Karpas-422 (cell line): ENCODE measurements at regions not wholly inside any gene's neighbourhood (a gene's known extent, or its start where the extent isn't known, plus 50 kb on each side); places are given as distances from the start of the nearest gene placed in this dataset.

Experiments used
- DNase-seq: peaks from one replicate; pipeline ENCODE4 v3.0.0-alpha.2; 2015
- H2AFZ ChIP-seq: fragments of 200-600 bp; sonication (generic); 2 replicates; pipeline ENCODE4 v1.6.1; 2014; ENCODE audit warnings: antibody characterized with exemption, low read length, mixed read lengths
- H3K27ac ChIP-seq: fragments of 200-600 bp; sonication (generic); 2 replicates; pipeline ENCODE4 v1.5.1; 2014; ENCODE audit warnings: mild to moderate bottlenecking, low read length, moderate library complexity
- H3K27me3 ChIP-seq: fragments of 200-600 bp; sonication (generic); 2 replicates; pipeline ENCODE4 v1.6.1; 2014; ENCODE audit warnings: low read length, mixed read lengths
- H3K36me3 ChIP-seq: fragments of 200-600 bp; sonication (generic); 2 replicates; pipeline ENCODE4 v1.6.1; 2014; ENCODE audit warnings: low read length, mixed read lengths; ENCODE audit not compliant: insufficient read depth
- H3K4me1 ChIP-seq: fragments of 200-600 bp; sonication (generic); 2 replicates; pipeline ENCODE4 v1.6.1; 2014; ENCODE audit warnings: mild to moderate bottlenecking, low read length, mixed read lengths
- H3K4me2 ChIP-seq: fragments of 200-600 bp; sonication (generic); 2 replicates; pipeline ENCODE4 v1.6.1; 2014; ENCODE audit warnings: low read length, low read depth, mild to moderate bottlenecking; ENCODE audit not compliant: poor library complexity, severe bottlenecking
- H3K4me3 ChIP-seq: fragments of 200-600 bp; sonication (generic); 2 replicates; pipeline ENCODE4 v1.5.1; 2014; ENCODE audit warnings: mild to moderate bottlenecking, antibody characterized with exemption, low read length, mixed read lengths
- H3K79me2 ChIP-seq: fragments of 200-600 bp; sonication (generic); 2 replicates; pipeline ENCODE4 v1.6.1; 2014; ENCODE audit warnings: mild to moderate bottlenecking, low read length, mixed read lengths
- H3K9ac ChIP-seq: fragments of 200-600 bp; sonication (generic); 2 replicates; pipeline ENCODE4 v1.6.0; 2014; ENCODE audit warnings: low read length
- H3K9me2 ChIP-seq: fragments of 200-600 bp; sonication (generic), shearing (Covaris generic); replicated peaks from 2 replicates; pipeline ENCODE4 v1.6.0; 2014; ENCODE audit warnings: mild to moderate bottlenecking, low read length, moderate library complexity; ENCODE audit not compliant: insufficient read depth
- H3K9me3 ChIP-seq: fragments of 300-700, 200-600 bp; sonication (generic); 2 replicates; pipeline ENCODE4 v1.6.1; 2014; ENCODE audit warnings: low read length, mixed read lengths
- H4K20me1 ChIP-seq: fragments of 200-600 bp; sonication (generic); 2 replicates; pipeline ENCODE4 v1.6.1; 2014; ENCODE audit warnings: mild to moderate bottlenecking, antibody characterized with exemption, low read length, low read depth; ENCODE audit not compliant: insufficient read depth

DNA sequence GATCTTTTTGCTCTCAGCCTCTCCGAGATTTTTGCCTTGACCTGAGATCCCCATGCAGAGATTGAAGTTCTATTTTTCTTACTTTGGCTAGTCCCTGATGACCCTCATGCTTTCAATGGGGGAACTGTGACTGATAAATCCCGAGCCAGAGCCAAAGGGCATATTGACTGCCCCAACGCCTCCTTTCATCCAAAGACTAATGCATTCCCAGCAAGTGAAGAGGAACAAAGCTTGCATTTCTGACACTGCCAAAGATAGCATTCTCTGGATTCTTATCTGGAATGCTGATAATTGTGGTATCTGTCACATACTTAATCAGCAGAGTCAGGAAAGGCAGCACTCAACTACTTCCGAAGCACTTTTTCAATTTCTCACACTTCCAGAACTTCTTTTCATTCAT is 152.3 kb upstream of the EGLN3 start:
- Histone ChIP-seq H3K79me2 (no peaks in the 10 kb centered on the region), H2AFZ (no peak overlapping the region), H3K27ac (no peak overlapping the region), H3K9ac (no peak overlapping the region), H3K4me2 (no peak overlapping the region), H3K36me3 (no peaks in the 10 kb centered on the region), H3K4me3 (no peak overlapping the region), H4K20me1 (no peaks in the 10 kb centered on the region), H3K27me3 (no peaks in the 10 kb centered on the region), H3K4me1 (no peaks in the 10 kb centered on the region), H3K9me3 (no peaks in the 10 kb centered on the region), H3K9me2 (no peaks in the 10 kb centered on the region)
- no peak for DNase-seq

DNA sequence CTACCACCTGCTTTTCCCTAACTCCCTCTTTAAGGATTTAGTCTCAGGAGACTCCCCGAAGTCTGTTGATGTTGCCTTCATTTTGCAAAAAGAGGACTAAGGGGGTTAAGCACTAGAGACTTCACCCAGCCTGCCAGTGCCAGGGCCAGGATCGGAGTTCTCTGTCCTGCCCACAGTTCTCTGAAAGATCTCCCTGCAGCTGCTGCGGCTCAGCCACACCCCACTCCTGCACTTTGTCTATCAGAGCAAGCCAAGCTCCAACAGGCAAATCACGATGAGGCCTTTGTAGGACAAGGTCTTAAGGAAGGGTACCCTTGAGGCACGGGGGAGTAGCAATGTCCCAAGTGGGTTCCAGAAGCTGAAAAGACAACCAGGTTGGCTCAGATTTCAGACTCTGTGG is 148.8 kb upstream of the EGLN3 start:
- Histone ChIP-seq H3K36me3 (no peaks in the 10 kb centered on the region), H3K27ac (no peak overlapping the region), H4K20me1 (no peaks in the 10 kb centered on the region), H3K4me3 (no peak overlapping the region), H3K79me2 (no peaks in the 10 kb centered on the region), H3K9me2 (no peaks in the 10 kb centered on the region), H2AFZ (no peak overlapping the region), H3K9me3 (no peaks in the 10 kb centered on the region), H3K4me1 (no peaks in the 10 kb centered on the region), H3K4me2 (no peak overlapping the region), H3K9ac (no peak overlapping the region), H3K27me3 (no peaks in the 10 kb centered on the region)
- no peak for DNase-seq

DNA sequence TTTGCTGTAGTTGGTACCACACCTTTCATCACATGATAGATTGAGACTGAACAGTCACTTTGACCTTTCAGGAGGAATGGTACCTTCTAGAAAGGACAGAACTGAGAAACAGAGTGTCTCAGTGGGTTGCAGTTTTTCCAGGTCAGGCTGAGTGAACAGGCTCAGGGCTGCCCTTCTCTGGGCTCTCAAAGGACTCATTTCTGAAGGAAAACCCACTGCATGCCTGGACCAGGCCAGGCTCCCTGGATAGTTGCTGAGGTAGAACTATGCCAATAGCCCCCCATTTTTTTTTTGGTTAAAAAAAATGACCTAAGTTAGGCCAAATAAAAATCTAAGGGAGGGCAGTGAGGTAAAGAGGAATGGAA is 148.1 kb upstream of the EGLN3 start:
- Histone ChIP-seq H3K79me2 (no peaks in the 10 kb centered on the region), H3K9me2 (no peaks in the 10 kb centered on the region), H3K9ac (no peak overlapping the region), H3K27ac (no peak overlapping the region), H3K4me3 (no peak overlapping the region), H3K4me1 (no peaks in the 10 kb centered on the region), H3K9me3 (no peaks in the 10 kb centered on the region), H2AFZ (no peak overlapping the region), H3K36me3 (no peaks in the 10 kb centered on the region), H3K4me2 (no peak overlapping the region), H4K20me1 (no peaks in the 10 kb centered on the region), H3K27me3 (no peaks in the 10 kb centered on the region)
- no peak for DNase-seq

DNA sequence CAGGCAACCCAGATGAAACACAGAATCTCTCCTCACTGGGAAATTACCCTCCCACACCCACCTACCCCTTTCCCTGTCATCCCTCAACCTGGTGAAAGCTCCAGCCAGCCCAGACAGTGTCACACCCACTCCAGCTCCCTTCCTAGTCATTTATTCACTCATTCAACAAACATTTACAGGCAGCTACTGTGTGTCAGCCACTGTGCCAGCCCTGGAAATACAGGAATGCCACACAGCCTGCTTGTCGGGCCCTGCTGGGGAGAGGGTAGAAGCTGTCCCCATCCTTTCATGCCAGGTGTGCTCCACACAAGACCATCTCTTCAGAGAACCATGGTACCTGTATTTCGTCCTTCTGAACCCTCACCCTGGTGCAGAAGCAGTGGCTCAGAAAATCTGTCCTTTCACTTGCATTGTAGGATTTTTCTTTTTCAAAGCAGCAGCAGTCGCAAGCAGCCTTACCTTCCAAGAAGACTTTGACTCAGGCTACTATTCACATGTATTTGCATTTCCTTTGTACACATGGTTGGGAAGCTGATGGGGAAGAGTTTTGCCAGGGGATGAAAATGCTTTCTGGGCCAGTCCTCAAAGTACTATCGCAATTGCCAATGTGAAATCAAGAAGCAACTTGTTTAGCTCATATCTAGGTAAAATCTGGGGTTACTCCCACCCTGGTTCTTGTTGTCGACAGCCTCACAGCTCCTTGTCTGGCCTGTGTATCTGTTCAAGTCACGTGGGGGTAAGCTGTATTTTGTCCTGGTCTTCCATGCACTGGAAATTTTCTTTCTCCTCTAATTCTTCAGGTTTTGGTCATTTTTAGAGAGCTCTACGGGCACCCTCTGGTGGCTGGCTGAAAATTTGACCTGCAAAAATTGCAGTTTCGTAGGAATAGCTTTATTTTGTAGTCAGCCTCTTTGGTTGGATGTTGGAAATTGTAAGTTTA is 147.4 kb upstream of the EGLN3 start:
- Histone ChIP-seq H3K4me3 (no peak overlapping the region), H4K20me1 (no peaks in the 10 kb centered on the region), H2AFZ (no peak overlapping the region), H3K4me2 (no peak overlapping the region), H3K36me3 (no peaks in the 10 kb centered on the region), H3K9ac (no peak overlapping the region), H3K9me3 (no peaks in the 10 kb centered on the region), H3K27ac (no peak overlapping the region), H3K4me1 (no peaks in the 10 kb centered on the region), H3K27me3 (no peaks in the 10 kb centered on the region; the same call in 1 of the 2 replicates), H3K79me2 (no peaks in the 10 kb centered on the region), H3K9me2 (no peaks in the 10 kb centered on the region)
- peak; percentile 74 for DNase-seq

DNA sequence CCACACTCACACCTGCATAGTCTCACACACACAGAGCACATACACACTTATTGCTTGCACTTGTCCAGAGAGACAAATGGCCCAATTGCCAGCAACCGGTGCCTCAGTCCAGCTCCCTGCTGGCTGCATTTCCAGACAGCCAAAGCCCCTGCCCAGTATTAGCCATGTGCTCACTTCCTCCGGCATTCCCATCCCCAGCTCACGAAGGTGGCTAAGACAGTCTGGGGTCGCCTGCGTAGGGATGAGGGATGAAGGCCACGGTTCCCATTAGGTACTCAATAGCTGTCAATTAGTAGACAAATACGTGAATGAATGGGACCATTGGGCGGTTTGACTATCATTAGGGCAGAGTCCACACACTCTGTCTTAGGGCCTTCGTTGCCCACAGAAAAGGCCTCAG is 146.8 kb upstream of the EGLN3 start:
- no peak overlapping the region for H2AFZ ChIP-seq

DNA sequence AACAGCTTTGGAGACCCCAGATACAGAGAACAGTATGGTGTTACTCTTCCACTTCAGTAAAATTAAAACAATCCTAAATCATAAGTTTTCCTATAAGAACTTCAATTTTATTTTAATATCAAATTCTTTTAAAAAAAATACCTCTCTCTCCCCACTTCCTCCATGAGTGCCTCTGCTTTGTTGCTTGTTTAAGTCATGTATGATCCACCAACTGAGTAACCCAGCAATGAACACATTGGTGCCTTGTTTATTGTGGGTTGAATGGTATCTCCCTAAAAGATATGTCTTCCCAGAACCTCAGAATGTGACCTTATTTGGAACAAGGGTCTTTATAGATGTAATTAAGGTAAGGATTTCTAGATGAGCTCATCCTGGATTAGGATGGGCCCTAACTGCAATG is 143.5 kb upstream of the EGLN3 start:
- Histone ChIP-seq H4K20me1 (no peaks in the 10 kb centered on the region), H3K27me3 (no peaks in the 10 kb centered on the region; the same call in 1 of the 2 replicates), H3K9me3 (no peaks in the 10 kb centered on the region), H3K79me2 (no peaks in the 10 kb centered on the region), H3K9me2 (no peaks in the 10 kb centered on the region), H3K4me1 (no peaks in the 10 kb centered on the region), H3K4me2 (no peak overlapping the region), H3K27ac (no peak overlapping the region), H2AFZ (no peak overlapping the region), H3K36me3 (no peaks in the 10 kb centered on the region), H3K9ac (no peak overlapping the region), H3K4me3 (no peak overlapping the region)
- no peak for DNase-seq

More for the DNA sequence above, 146.8 kb upstream of the EGLN3 start:
- no peaks in the 10 kb centered on the region for H3K79me2 ChIP-seq
- no peaks in the 10 kb centered on the region; the same call in 1 of the 2 replicates for H3K27me3 ChIP-seq
- no peak overlapping the region for H3K27ac ChIP-seq
- no peaks in the 10 kb centered on the region for H3K4me1 ChIP-seq
- no peak overlapping the region for H3K4me2 ChIP-seq
- H3K4me3 ChIP-seq, result no peak overlapping the region
- DNase-seq, result no peak
- no peak overlapping the region for H3K9ac ChIP-seq
- no peaks in the 10 kb centered on the region for H4K20me1 ChIP-seq
- H3K9me3 ChIP-seq, result no peaks in the 10 kb centered on the region
- no peaks in the 10 kb centered on the region for H3K36me3 ChIP-seq
- H3K9me2 ChIP-seq, result no peaks in the 10 kb centered on the region

DNA sequence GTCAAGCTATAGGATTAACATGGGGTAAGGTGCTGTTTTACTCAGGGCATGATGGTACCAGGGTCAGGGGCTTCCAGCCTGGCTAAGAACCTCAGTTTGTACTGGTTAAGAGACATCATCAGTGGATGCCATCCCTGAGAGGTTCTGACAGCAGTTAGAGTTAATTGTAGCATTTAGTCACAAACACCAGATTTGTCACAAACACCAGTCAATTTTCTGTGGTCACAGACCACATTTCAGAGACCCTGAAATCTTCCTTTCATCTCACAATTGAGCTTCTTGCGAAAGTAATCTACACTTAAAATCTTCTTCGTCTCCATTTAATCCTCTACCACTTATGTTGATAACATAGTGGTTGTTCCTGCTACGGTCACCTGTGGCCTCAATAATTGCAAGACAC is 143.0 kb upstream of the EGLN3 start:
- H3K9me2 ChIP-seq, result no peaks in the 10 kb centered on the region
- H3K36me3 ChIP-seq, result no peaks in the 10 kb centered on the region
- H3K4me2 ChIP-seq, result no peak overlapping the region
- no peak overlapping the region for H3K27ac ChIP-seq
- no peak overlapping the region for H3K9ac ChIP-seq
- no peaks in the 10 kb centered on the region; the same call in 1 of the 2 replicates for H3K27me3 ChIP-seq
- no peaks in the 10 kb centered on the region for H3K79me2 ChIP-seq
- H3K4me1 ChIP-seq, result no peaks in the 10 kb centered on the region
- no peak for DNase-seq
- H2AFZ ChIP-seq, result no peak overlapping the region
- no peaks in the 10 kb centered on the region for H4K20me1 ChIP-seq
- H3K9me3 ChIP-seq, result no peaks in the 10 kb centered on the region
- H3K4me3 ChIP-seq, result no peak overlapping the region

DNA sequence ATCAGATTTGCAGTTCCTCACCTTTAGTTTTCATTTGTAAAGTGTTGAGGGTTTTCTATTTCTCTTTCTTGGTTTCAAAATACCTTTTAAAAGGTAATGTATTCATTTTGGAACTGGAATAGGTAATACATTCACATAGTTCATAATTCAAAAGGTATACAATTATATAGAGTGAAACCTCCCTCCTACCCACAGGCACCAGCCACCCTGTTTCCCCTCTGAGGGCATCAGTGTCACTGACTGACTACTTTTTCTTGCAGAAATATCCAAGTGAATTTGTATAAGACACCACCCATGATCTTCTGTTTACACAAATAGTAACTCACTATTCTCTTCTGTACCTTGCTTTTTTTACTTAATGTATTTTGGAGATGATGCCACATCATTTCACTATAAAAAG is 139.6 kb upstream of the EGLN3 start:
- Histone ChIP-seq H3K36me3 (no peaks in the 10 kb centered on the region), H2AFZ (no peak overlapping the region), H3K27ac (no peak overlapping the region), H4K20me1 (no peaks in the 10 kb centered on the region), H3K9ac (no peak overlapping the region), H3K4me3 (no peak overlapping the region), H3K9me2 (no peaks in the 10 kb centered on the region), H3K27me3 (no peaks in the 10 kb centered on the region; the same call in 1 of the 2 replicates), H3K4me2 (no peak overlapping the region), H3K4me1 (no peaks in the 10 kb centered on the region), H3K9me3 (no peaks in the 10 kb centered on the region), H3K79me2 (no peaks in the 10 kb centered on the region)
- no peak for DNase-seq
